NT2/D1 (cell line): ENCODE measurements at regions not wholly inside any gene's neighbourhood (a gene's known extent, or its start where the extent isn't known, plus 50 kb on each side); places are given as distances from the start of the nearest gene placed in this dataset.

Experiments used
- SUZ12 ChIP-seq: IDR thresholded peaks from 2 replicates; pipeline ENCODE4 v1.6.1; 2011; ENCODE audit not compliant: insufficient read length, insufficient read depth; ENCODE audit errors: extremely low read depth
- YY1 ChIP-seq: IDR thresholded peaks from 2 replicates; pipeline ENCODE4 v1.6.1; 2011; ENCODE audit not compliant: insufficient read length, insufficient read depth

DNA sequence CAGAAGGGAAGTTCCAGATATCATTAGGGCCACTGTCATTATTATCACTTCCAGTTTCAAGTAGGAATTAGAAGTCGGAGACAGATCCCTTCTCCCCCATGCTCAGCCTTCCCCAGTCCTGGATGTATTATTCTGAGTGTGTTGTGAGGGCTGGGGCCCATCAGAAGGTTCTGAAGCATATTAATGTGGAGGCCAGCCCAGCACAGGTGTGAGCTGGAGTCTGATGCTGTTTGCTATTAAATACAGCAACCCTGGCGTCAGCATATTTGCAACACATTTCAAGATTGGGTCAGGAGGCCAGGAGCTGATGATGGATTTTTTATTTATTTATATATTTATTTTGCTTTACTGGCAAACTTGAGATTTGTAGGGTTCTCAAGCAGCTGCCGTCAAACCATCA is 195.2 kb downstream of the NRP2 start:
- TF ChIP-seq YY1: no peak
- no peak for TF ChIP-seq SUZ12
